ENCODE measurements at regions not wholly inside any gene's neighbourhood (a gene's known extent, or its start where the extent isn't known, plus 50 kb on each side); places are given as distances from the start of the nearest gene placed in this dataset.

DNA sequence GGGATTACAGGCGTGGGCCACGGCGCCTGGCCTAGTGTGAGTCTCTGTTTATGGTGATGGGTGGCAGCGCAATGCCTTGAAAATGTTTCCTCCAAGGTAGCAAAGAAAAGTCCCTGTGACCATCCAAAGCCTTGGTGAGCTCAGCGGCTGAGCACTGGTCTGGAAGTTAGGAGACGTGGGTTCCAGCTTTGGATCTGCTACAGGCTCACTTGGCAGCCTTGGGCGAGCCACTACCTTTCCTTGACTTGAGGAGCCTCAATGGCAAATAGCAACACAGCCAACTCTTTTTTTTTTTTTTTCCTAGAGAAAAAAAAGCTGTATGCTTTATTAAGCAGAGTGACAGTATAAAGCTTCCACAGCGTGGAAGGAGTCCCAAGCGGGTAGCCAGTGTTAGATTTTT, 61.3 kb upstream of the RASD2 start:
- Mint-ChIP-seq H3K4me1 (peaks cover 18% of the 10 kb centered on the region), H3K27ac (no peak overlapping the region), H3K4me3 (no peak overlapping the region), H3K27me3 (peaks cover 64% of the 10 kb centered on the region), H3K9me3 (ENCODE audit: insufficient read depth) (peaks cover 3% of the 10 kb centered on the region)
- Histone ChIP-seq H4K20me1 (ENCODE audit: control insufficient read depth, insufficient read depth, low read length, poor library complexity, severe bottlenecking) (no peaks in the 10 kb centered on the region), H3K4me1 (ENCODE audit: control insufficient read depth in 2 of 2, insufficient read depth in 2 of 2, low read length in 2 of 2) (peaks cover 0 to 3% of the 10 kb centered on the region in 2 donors), H3K9me3 (ENCODE audit: control extremely low read depth in 1 of 3, control insufficient read depth in 2 of 3, insufficient read depth in 1 of 3, low read length in 2 of 3) (peaks cover 0 to 8% (median 3%) of the 10 kb centered on the region in 3 donors), H3K36me3 (replicated peaks in 1 of 2; ENCODE audit: control extremely low read depth in 1 of 2, control insufficient read depth in 1 of 2, extremely low read depth in 1 of 2, insufficient read depth in 2 of 2, low read length in 1 of 2) (no peaks in the 10 kb centered on the region), H3K79me2 (ENCODE audit: control insufficient read depth, insufficient read depth, low read length) (no peaks in the 10 kb centered on the region), H3K27ac (ENCODE audit: low read length in 2 of 2) (no peak overlapping the region), H3K27me3 (replicated peaks in 1 of 4; ENCODE audit: control extremely low read depth in 1 of 4, control insufficient read depth in 3 of 4, insufficient read depth in 4 of 4, low read length in 3 of 4) (peaks cover 0 to 52% (median 7%) of the 10 kb centered on the region in 4 experiments), H3K9ac (ENCODE audit: low read length) (no peak overlapping the region), H3K4me3 (ENCODE audit: control extremely low read depth in 1 of 5, extremely low read depth in 1 of 5, insufficient read depth in 1 of 5, low read depth in 2 of 5, low read length in 4 of 5) (no peak overlapping the region), H2AFZ (ENCODE audit: insufficient read depth, low read depth, low read length, poor library complexity, severe bottlenecking) (no peak overlapping the region), H3K4me2 (replicated peaks; ENCODE audit: low read depth, low read length, poor library complexity, severe bottlenecking) (no peak overlapping the region)
- 96% methylated on average over 8 of the region's 9 CpGs for WGBS (ENCODE audit: insufficient coverage)
- CTCF ChIA-PET = no interaction called here
- POLR2A ChIA-PET = no interaction called here
- no peak for TF ChIP-seq EZH2 (IDR thresholded peaks at IDR 0.05; ENCODE audit: borderline replicate concordance, insufficient read depth, low read depth, low read length, poor library complexity, severe bottlenecking)
- TF ChIP-seq, protein P1, sequence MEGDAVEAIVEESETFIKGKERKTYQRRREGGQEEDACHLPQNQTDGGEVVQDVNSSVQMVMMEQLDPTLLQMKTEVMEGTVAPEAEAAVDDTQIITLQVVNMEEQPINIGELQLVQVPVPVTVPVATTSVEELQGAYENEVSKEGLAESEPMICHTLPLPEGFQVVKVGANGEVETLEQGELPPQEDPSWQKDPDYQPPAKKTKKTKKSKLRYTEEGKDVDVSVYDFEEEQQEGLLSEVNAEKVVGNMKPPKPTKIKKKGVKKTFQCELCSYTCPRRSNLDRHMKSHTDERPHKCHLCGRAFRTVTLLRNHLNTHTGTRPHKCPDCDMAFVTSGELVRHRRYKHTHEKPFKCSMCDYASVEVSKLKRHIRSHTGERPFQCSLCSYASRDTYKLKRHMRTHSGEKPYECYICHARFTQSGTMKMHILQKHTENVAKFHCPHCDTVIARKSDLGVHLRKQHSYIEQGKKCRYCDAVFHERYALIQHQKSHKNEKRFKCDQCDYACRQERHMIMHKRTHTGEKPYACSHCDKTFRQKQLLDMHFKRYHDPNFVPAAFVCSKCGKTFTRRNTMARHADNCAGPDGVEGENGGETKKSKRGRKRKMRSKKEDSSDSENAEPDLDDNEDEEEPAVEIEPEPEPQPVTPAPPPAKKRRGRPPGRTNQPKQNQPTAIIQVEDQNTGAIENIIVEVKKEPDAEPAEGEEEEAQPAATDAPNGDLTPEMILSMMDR (IDR thresholded peaks at IDR 0.05) = no peak
- DNase-seq (no peak), ATAC-seq (ENCODE audit: low read depth) (no peak)
- intact Hi-C loops (cut with micrococcal nuclease) = no loop called here

DNA sequence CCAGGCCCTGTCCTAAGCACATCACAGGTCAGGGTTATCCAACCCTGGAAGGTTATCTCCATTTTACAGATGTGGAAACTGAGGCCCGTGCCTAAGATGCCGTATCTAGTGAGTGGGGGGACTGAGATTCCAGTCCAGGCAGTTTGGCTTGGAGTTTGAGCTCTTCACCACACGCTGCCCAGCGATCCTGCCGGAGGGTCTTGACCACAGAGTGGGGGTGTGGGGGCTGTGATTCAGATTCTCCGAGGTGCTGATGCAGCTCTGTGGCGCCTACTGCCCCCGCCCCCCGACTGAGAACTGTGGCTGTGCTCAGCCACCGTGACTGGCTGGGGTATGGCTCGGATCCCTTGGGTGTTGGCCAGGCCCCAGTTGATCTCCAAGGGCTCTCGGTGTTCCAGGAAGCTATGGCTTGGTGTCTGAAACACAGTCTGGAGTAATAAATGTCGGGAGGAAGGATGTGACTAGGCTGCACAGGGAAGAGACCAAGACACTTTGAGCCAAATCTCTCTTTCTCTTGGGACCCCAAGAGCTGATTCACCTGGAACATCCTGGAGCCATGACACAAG, 60.6 kb upstream of the RASD2 start:
- intact Hi-C loops (cut with micrococcal nuclease) = no loop called here
- peaks cover 0 to 3% of the 10 kb centered on the region in 2 donors for H3K4me1 ChIP-seq (ENCODE audit: control insufficient read depth in 2 of 2, insufficient read depth in 2 of 2, low read length in 2 of 2)
- H2AFZ ChIP-seq (ENCODE audit: insufficient read depth, low read depth, low read length, poor library complexity, severe bottlenecking) = no peak overlapping the region
- Mint-ChIP-seq H3K27ac (no peak overlapping the region), H3K9me3 (ENCODE audit: insufficient read depth) (peaks cover 3% of the 10 kb centered on the region), H3K4me1 (peaks cover 18% of the 10 kb centered on the region), H3K4me3 (no peak overlapping the region), H3K27me3 (peaks cover 67% of the 10 kb centered on the region)
- CTCF ChIA-PET = no interaction called here
- ATAC-seq (ENCODE audit: low read depth) = no peak
- POLR2A ChIA-PET = no interaction called here
- no peak overlapping the region for H3K4me3 ChIP-seq (ENCODE audit: control extremely low read depth in 1 of 5, extremely low read depth in 1 of 5, insufficient read depth in 1 of 5, low read depth in 2 of 5, low read length in 4 of 5)
- no peaks in the 10 kb centered on the region for H3K79me2 ChIP-seq (ENCODE audit: control insufficient read depth, insufficient read depth, low read length)
- no peaks in the 10 kb centered on the region for H3K36me3 ChIP-seq (replicated peaks in 1 of 2; ENCODE audit: control extremely low read depth in 1 of 2, control insufficient read depth in 1 of 2, extremely low read depth in 1 of 2, insufficient read depth in 2 of 2, low read length in 1 of 2)
- H3K9ac ChIP-seq (ENCODE audit: low read length) = no peak overlapping the region
- no peak for DNase-seq
- H3K27ac ChIP-seq (ENCODE audit: low read length in 2 of 2) = no peak overlapping the region
- no peak overlapping the region for H3K4me2 ChIP-seq (replicated peaks; ENCODE audit: low read depth, low read length, poor library complexity, severe bottlenecking)
- H3K27me3 ChIP-seq (replicated peaks in 1 of 4; ENCODE audit: control extremely low read depth in 1 of 4, control insufficient read depth in 3 of 4, insufficient read depth in 4 of 4, low read length in 3 of 4) = peaks cover 0 to 54% (median 7%) of the 10 kb centered on the region in 4 experiments
- H3K9me3 ChIP-seq (ENCODE audit: control extremely low read depth in 1 of 3, control insufficient read depth in 2 of 3, insufficient read depth in 1 of 3, low read length in 2 of 3) = peaks cover 0 to 8% (median 3%) of the 10 kb centered on the region in 3 donors
- no peaks in the 10 kb centered on the region for H4K20me1 ChIP-seq (ENCODE audit: control insufficient read depth, insufficient read depth, low read length, poor library complexity, severe bottlenecking)
- TF ChIP-seq EZH2 (IDR thresholded peaks at IDR 0.05; ENCODE audit: borderline replicate concordance, insufficient read depth, low read depth, low read length, poor library complexity, severe bottlenecking) = no peak
- TF ChIP-seq, protein P1 (IDR thresholded peaks at IDR 0.05) = no peak
- WGBS (ENCODE audit: insufficient coverage) = 22% methylated on average over 13 of the region's 13 CpGs
